Thoracic aorta (tissue), 2 donors: ENCODE measurements at regions not wholly inside any gene's neighbourhood (a gene's known extent, or its start where the extent isn't known, plus 50 kb on each side); places are given as distances from the start of the nearest gene placed in this dataset.

Experiments
- ATAC-seq: fragments of 150-250 bp; one replicate; pipeline ENCODE4 v1.8.0; 2017; ENCODE audit warnings: low read depth; ENCODE audit not compliant: insufficient number of reproducible peaks, low FRiP score
- DNase-seq: peaks from one replicate; pipeline ENCODE4 v3.0.0-alpha.2; 2020; ENCODE audit warnings: low spot score
- H3K27ac ChIP-seq, 2 donors: fragments of 200-600 bp; sonication (generic); 1 replicate in 1 of 2; 2 replicates in 1 of 2; pipeline ENCODE4 v1.5.1; 2016; ENCODE audit warnings: mild to moderate bottlenecking in 2 of 2, moderate library complexity in 2 of 2
- H3K27me3 ChIP-seq: fragments of 200-600 bp; sonication (generic); replicated peaks from 2 replicates; pipeline ENCODE4 v1.6.0; 2016; ENCODE audit warnings: mild to moderate bottlenecking; ENCODE audit not compliant: insufficient read depth
- H3K36me3 ChIP-seq: fragments of 200-600 bp; sonication (generic); one replicate; pipeline ENCODE4 v1.5.1; 2016
- H3K4me1 ChIP-seq, 2 donors: fragments of 200-600 bp; sonication (generic); 1 replicate in 1 of 2; 2 replicates in 1 of 2; pipeline versions ENCODE4 v1.5.1 to v1.6.0; 2016; ENCODE audit warnings: low read depth in 2 of 2, mild to moderate bottlenecking in 1 of 2; ENCODE audit not compliant: control insufficient read depth in 1 of 2
- H3K4me3 ChIP-seq: fragments of 200-600 bp; sonication (generic); 2 replicates; pipeline ENCODE4 v1.5.1; 2016; ENCODE audit warnings: mild to moderate bottlenecking
- H3K9me3 ChIP-seq: fragments of 200-600 bp; sonication (generic); 2 replicates; pipeline ENCODE4 v1.5.1; 2016
- CTCF ChIP-seq: fragments of 200-600 bp; sonication (generic); IDR thresholded peaks from one replicate; pipeline ENCODE4 v1.5.1; 2019; ENCODE audit warnings: antibody characterized with exemption

GRCh38 chr5:155408465-155408864 lies 394.9 kb downstream of the KIF4B start:
- H3K4me1 ChIP-seq = no peaks in the 10 kb centered on the region
- no peak for TF ChIP-seq CTCF
- H3K4me3 ChIP-seq = no peak overlapping the region
- no peak for ATAC-seq
- H3K36me3 ChIP-seq = no peaks in the 10 kb centered on the region
- DNase-seq = no peak
- H3K9me3 ChIP-seq = no peaks in the 10 kb centered on the region
- no peaks in the 10 kb centered on the region for H3K27me3 ChIP-seq
- no peak overlapping the region for H3K27ac ChIP-seq

- ATAC-seq (no peak), DNase-seq (no peak)
- H3K4me3 ChIP-seq = no peak overlapping the region
- no peaks in the 10 kb centered on the region for H3K27me3 ChIP-seq
- no peaks in the 10 kb centered on the region for H3K4me1 ChIP-seq
- no peaks in the 10 kb centered on the region for H3K9me3 ChIP-seq
- no peaks in the 10 kb centered on the region for H3K36me3 ChIP-seq
- no peak for TF ChIP-seq CTCF
- no peak overlapping the region for H3K27ac ChIP-seq
Observed at GRCh38 chr5:155416765-155417164, 403.2 kb downstream of the KIF4B start.

GRCh38 chr5:155418960-155419579 lies 405.5 kb downstream of the KIF4B start:
- no peak for DNase-seq
- no peak for ATAC-seq
- no peak overlapping the region for H3K27ac ChIP-seq

GRCh38 chr5:155430192-155430591 lies 416.6 kb downstream of the KIF4B start:
- Histone ChIP-seq H3K27ac (no peak overlapping the region), H3K9me3 (no peaks in the 10 kb centered on the region), H3K27me3 (no peaks in the 10 kb centered on the region), H3K36me3 (no peaks in the 10 kb centered on the region), H3K4me1 (no peaks in the 10 kb centered on the region), H3K4me3 (no peak overlapping the region)
- DNase-seq = no peak
- no peak for ATAC-seq
- TF ChIP-seq CTCF = no peak

More at GRCh38 chr5:155418960-155419579, 405.5 kb downstream of the KIF4B start:
- Histone ChIP-seq H3K9me3 (no peaks in the 10 kb centered on the region), H3K36me3 (no peaks in the 10 kb centered on the region), H3K4me3 (no peak overlapping the region), H3K4me1 (no peaks in the 10 kb centered on the region), H3K27me3 (no peaks in the 10 kb centered on the region)
- no peak for TF ChIP-seq CTCF

GRCh38 chr5:155434267-155434666 lies 420.7 kb downstream of the KIF4B start:
- DNase-seq (no peak), ATAC-seq (no peak)
- no peak overlapping the region for H3K27ac ChIP-seq
- H3K4me3 ChIP-seq = no peak overlapping the region
- no peaks in the 10 kb centered on the region for H3K9me3 ChIP-seq
- no peak for TF ChIP-seq CTCF
- H3K27me3 ChIP-seq = no peaks in the 10 kb centered on the region
- H3K4me1 ChIP-seq = no peaks in the 10 kb centered on the region
- H3K36me3 ChIP-seq = no peaks in the 10 kb centered on the region
